DND-41 (cell line): ENCODE measurements at regions not wholly inside any gene's neighbourhood (a gene's known extent, or its start where the extent isn't known, plus 50 kb on each side); places are given as distances from the start of the nearest gene placed in this dataset.

Experiments used
- ATAC-seq: fragments of 200-7000 bp; cut with Tn5 transposase; 3 replicates; pipeline ENCODE4 v1.9.1; 2021; ENCODE audit warnings: low read depth; ENCODE audit not compliant: insufficient read depth
- DNase-seq: peaks from one replicate; pipeline ENCODE4 v3.0.0-alpha.2; 2020
- H2AFZ ChIP-seq: 2 replicates; pipeline ENCODE4 v1.6.0; 2012; ENCODE audit warnings: low read depth, low read length
- H3K27ac ChIP-seq: 2 replicates; pipeline ENCODE4 v1.5.1; 2012; ENCODE audit warnings: low read length, inconsistent platforms
- H3K27me3 ChIP-seq: fragments of 200-600 bp; sonication (generic); 2 replicates; pipeline ENCODE4 v1.6.0; 2012; ENCODE audit warnings: low read length, mild to moderate bottlenecking, inconsistent platforms; ENCODE audit not compliant: insufficient read depth, poor library complexity
- H3K36me3 ChIP-seq: 2 replicates; pipeline ENCODE4 v1.5.1; 2012; ENCODE audit warnings: low read length, inconsistent platforms; ENCODE audit not compliant: insufficient read depth
- H3K4me1 ChIP-seq: 2 replicates; pipeline ENCODE4 v1.5.1; 2012; ENCODE audit warnings: mild to moderate bottlenecking, low read length; ENCODE audit not compliant: insufficient read depth
- H3K4me2 ChIP-seq: 2 replicates; pipeline ENCODE4 v1.6.0; 2012; ENCODE audit warnings: mild to moderate bottlenecking, moderate library complexity, low read length, inconsistent platforms; ENCODE audit not compliant: insufficient read depth
- H3K4me3 ChIP-seq, 2 experiments: fragments of 200-600 bp in 1 of 2; shearing (Covaris generic) in 1 of 2; 2 replicates each; pipeline ENCODE4 v1.5.1; 2012 to 2016; ENCODE audit warnings: inconsistent platforms in 2 of 2, low read length in 2 of 2, mild to moderate bottlenecking in 2 of 2, low read depth in 1 of 2, moderate library complexity in 1 of 2
- H3K79me2 ChIP-seq: 2 replicates; pipeline ENCODE4 v1.6.0; 2012; ENCODE audit warnings: low read length, inconsistent platforms; ENCODE audit not compliant: insufficient read depth
- H3K9ac ChIP-seq: 2 replicates; pipeline ENCODE4 v1.6.0; 2012; ENCODE audit warnings: low read depth, mild to moderate bottlenecking, inconsistent platforms, low read length, moderate library complexity
- H3K9me3 ChIP-seq: 2 replicates; pipeline ENCODE4 v1.5.1; 2012; ENCODE audit warnings: low read length, moderate library complexity, mild to moderate bottlenecking, inconsistent platforms; ENCODE audit not compliant: insufficient read depth, severe bottlenecking
- H4K20me1 ChIP-seq: 2 replicates; pipeline ENCODE4 v1.6.0; 2012; ENCODE audit warnings: low read length; ENCODE audit not compliant: insufficient read depth
- CTCF ChIP-seq: IDR thresholded peaks from 2 replicates; pipeline ENCODE4 v1.5.1; 2012; ENCODE audit warnings: borderline replicate concordance, low read length, moderate library complexity, mild to moderate bottlenecking; ENCODE audit not compliant: poor library complexity, severe bottlenecking; ENCODE audit errors: extremely low read depth
- EZH2 ChIP-seq: IDR thresholded peaks from 3 replicates; pipeline ENCODE4 v1.6.1; 2012; ENCODE audit warnings: borderline replicate concordance, low read depth, mild to moderate bottlenecking, moderate library complexity, low read length, inconsistent platforms; ENCODE audit not compliant: severe bottlenecking

- H3K4me2 ChIP-seq = no peak overlapping the region
- no peak overlapping the region for H3K27ac ChIP-seq
- H3K27me3 ChIP-seq = no peaks in the 10 kb centered on the region
- H3K9me3 ChIP-seq = no peaks in the 10 kb centered on the region
- H3K79me2 ChIP-seq = no peaks in the 10 kb centered on the region
- H3K36me3 ChIP-seq = no peaks in the 10 kb centered on the region
- H3K4me1 ChIP-seq = peaks cover 8% of the 10 kb centered on the region
- no peak overlapping the region for H2AFZ ChIP-seq
- ATAC-seq (no peak), DNase-seq (no peak)
- H3K9ac ChIP-seq = no peak overlapping the region
- no peaks in the 10 kb centered on the region for H4K20me1 ChIP-seq
- no peak overlapping the region for H3K4me3 ChIP-seq
- TF ChIP-seq EZH2 (no peak), CTCF (no peak)
Measured at GRCh38 chr2:7502336-7502735, 585.1 kb downstream of the RNF144A start.

GRCh38 chr2:7508296-7508943 lies 591.2 kb downstream of the RNF144A start:
- Histone ChIP-seq H3K27me3 (no peaks in the 10 kb centered on the region), H3K27ac (no peak overlapping the region), H3K4me3 (no peak overlapping the region), H3K79me2 (no peaks in the 10 kb centered on the region), H3K36me3 (no peaks in the 10 kb centered on the region), H3K9ac (no peak overlapping the region), H3K9me3 (no peaks in the 10 kb centered on the region), H3K4me2 (no peak overlapping the region), H3K4me1 (no peaks in the 10 kb centered on the region), H4K20me1 (no peaks in the 10 kb centered on the region), H2AFZ (no peak overlapping the region)
- DNase-seq = no peak
- TF ChIP-seq EZH2 = no peak
- TF ChIP-seq CTCF = no peak
- ATAC-seq = no peak

- no peak overlapping the region for H3K4me2 ChIP-seq
- no peak overlapping the region for H3K9ac ChIP-seq
- DNase-seq (no peak), ATAC-seq (no peak)
- H3K27me3 ChIP-seq = no peaks in the 10 kb centered on the region
- no peak overlapping the region for H3K27ac ChIP-seq
- TF ChIP-seq EZH2 (no peak), CTCF (peak; percentile 11)
- H4K20me1 ChIP-seq = no peaks in the 10 kb centered on the region
- H3K79me2 ChIP-seq = no peaks in the 10 kb centered on the region
- no peak overlapping the region for H3K4me3 ChIP-seq
- H3K9me3 ChIP-seq = no peaks in the 10 kb centered on the region
- no peaks in the 10 kb centered on the region for H3K4me1 ChIP-seq
- H3K36me3 ChIP-seq = no peaks in the 10 kb centered on the region
- H2AFZ ChIP-seq = no peak overlapping the region
Measured at GRCh38 chr2:7510353-7510752, 593.1 kb downstream of the RNF144A start.
